NT2/D1 (cell line): ENCODE measurements at regions not wholly inside any gene's neighbourhood (a gene's known extent, or its start where the extent isn't known, plus 50 kb on each side); places are given as distances from the start of the nearest gene placed in this dataset.

Experiments
- DNase-seq: peaks from one replicate; pipeline ENCODE4 v3.0.0-alpha.2; 2011; ENCODE audit warnings: low read depth, low spot score
- H3K27me3 ChIP-seq: 2 replicates; pipeline ENCODE4 v1.6.0; 2011; ENCODE audit warnings: mild to moderate bottlenecking; ENCODE audit not compliant: insufficient read length, insufficient read depth
- H3K36me3 ChIP-seq: 2 replicates; pipeline ENCODE4 v1.6.1; 2011; ENCODE audit warnings: mild to moderate bottlenecking, low read length, mixed read lengths; ENCODE audit not compliant: insufficient read depth, insufficient read length
- H3K4me1 ChIP-seq: 2 replicates; pipeline ENCODE4 v1.5.1; 2011; ENCODE audit not compliant: insufficient read depth, insufficient read length
- H3K4me3 ChIP-seq: 2 replicates; pipeline ENCODE4 v1.5.1; 2011; ENCODE audit warnings: low read depth; ENCODE audit not compliant: insufficient read length
- H3K9ac ChIP-seq: 2 replicates; pipeline ENCODE4 v1.6.0; 2011; ENCODE audit warnings: low read depth; ENCODE audit not compliant: insufficient read length
- H3K9me3 ChIP-seq: 2 replicates; pipeline ENCODE4 v1.5.1; 2011; ENCODE audit warnings: mild to moderate bottlenecking, low read length; ENCODE audit not compliant: insufficient read depth
- SUZ12 ChIP-seq: IDR thresholded peaks from 2 replicates; pipeline ENCODE4 v1.6.1; 2011; ENCODE audit not compliant: insufficient read length, insufficient read depth; ENCODE audit errors: extremely low read depth
- YY1 ChIP-seq: IDR thresholded peaks from 2 replicates; pipeline ENCODE4 v1.6.1; 2011; ENCODE audit not compliant: insufficient read length, insufficient read depth
- ZNF274 ChIP-seq: IDR thresholded peaks from 2 replicates; pipeline ENCODE4 v1.6.1; 2011; ENCODE audit warnings: mild to moderate bottlenecking, low read depth, low read length

DNA sequence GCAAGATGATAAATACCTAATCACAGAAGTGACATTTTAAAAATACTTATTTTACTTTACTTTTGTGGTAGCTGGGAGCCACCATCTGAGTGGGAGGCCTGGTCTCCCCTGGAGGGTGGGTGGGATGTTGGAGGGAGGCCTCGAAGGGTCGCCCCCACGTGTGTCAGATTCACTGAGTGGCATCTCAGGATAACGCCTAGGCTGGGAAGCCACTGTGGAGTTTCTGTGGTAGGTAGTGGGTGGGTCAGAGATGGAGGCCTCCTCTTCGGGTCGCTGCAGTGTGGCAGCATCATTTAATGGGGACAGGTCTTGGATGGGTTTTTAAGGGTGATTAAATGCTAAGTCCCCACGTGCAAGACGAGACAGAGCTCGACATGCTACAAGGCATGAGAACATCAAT, 1154.8 kb upstream of the CDH18 start:
- no peak overlapping the region for H3K4me3 ChIP-seq
- no peaks in the 10 kb centered on the region for H3K27me3 ChIP-seq
- H3K4me1 ChIP-seq: no peaks in the 10 kb centered on the region
- no peak overlapping the region for H3K9ac ChIP-seq
- DNase-seq: no peak
- no peaks in the 10 kb centered on the region for H3K9me3 ChIP-seq
- TF ChIP-seq ZNF274: no peak
- no peak for TF ChIP-seq YY1
- no peak for TF ChIP-seq SUZ12
- no peaks in the 10 kb centered on the region for H3K36me3 ChIP-seq

DNA sequence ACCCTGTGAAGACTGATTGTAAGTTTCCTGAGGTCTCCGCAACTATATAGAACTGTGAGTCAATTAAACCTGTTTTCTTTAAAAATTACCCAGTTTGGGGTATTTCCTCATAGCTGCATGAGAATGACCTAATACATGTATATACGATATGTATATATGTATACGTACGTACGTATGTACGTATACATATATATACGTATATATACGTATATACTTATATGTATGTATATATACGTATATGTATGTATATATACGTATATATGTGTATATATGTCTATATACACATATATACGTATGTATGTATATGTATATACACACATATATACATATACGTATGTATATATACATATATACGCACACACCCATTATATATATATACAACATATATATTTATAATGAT, 1153.0 kb upstream of the CDH18 start:
- no peak for TF ChIP-seq ZNF274

DNA sequence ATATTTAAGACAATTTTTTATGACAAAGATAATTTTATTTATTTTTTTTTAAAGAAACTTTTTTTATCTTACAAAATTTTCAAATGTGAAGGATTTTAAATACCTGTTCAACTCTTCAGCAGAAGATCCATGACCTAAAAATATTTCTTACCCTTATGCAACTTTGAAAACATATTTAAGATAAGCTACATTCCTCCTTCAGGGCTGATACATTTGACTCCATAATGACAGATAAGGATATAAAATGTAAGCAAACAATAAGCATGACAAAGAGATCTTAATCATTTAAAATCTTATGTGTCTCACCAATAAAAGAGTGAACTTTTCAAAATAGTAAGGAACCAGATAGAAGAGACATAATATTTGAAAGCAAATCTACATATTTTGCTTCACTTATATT, 1138.2 kb upstream of the CDH18 start:
- TF ChIP-seq YY1 (no peak), SUZ12 (no peak), ZNF274 (no peak)
- H3K4me3 ChIP-seq: no peak overlapping the region
- H3K4me1 ChIP-seq: no peaks in the 10 kb centered on the region
- DNase-seq: no peak
- H3K9ac ChIP-seq: no peak overlapping the region
- H3K27me3 ChIP-seq: no peaks in the 10 kb centered on the region
- no peaks in the 10 kb centered on the region for H3K9me3 ChIP-seq
- H3K36me3 ChIP-seq: no peaks in the 10 kb centered on the region

More for the DNA sequence above, 1153.0 kb upstream of the CDH18 start:
- H3K4me1 ChIP-seq: no peaks in the 10 kb centered on the region
- no peaks in the 10 kb centered on the region for H3K9me3 ChIP-seq
- no peaks in the 10 kb centered on the region for H3K27me3 ChIP-seq
- no peak overlapping the region for H3K4me3 ChIP-seq
- H3K36me3 ChIP-seq: no peaks in the 10 kb centered on the region
- no peak overlapping the region for H3K9ac ChIP-seq
- no peak for DNase-seq

DNA sequence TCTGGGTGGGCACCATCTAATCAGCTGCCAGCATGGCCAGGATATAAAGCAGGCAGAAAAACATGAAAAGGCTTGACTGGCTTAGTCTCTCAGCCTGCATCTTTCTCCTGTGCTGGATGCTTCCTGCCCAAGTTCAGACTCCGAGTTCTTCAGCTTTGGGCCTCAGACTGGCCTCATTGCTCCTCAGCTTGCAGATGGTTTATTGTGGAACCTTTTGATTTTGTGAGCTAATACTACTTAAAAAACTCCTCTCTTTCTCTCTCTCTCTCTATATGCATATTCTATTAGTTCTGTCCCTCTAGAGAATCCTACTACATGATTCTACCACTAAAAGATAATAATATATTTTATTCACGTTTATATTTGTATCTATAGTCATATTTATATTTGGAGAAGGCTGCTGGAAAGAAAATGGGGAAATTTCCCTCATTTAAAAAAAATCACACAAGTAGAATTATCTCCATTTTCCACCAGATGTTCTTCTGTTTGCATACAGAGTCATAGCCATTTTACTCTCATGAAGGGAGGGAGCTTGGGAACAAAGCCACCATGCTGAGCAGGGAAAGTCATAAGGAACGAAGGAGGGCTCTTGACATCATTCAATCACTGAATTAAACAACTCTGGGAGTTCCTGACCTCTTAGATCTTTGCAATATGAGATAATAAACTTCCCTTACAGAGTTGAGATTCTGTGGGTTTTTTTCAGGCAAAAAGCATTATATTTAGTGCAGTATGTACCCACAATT, 1137.4 kb upstream of the CDH18 start:
- no peak overlapping the region for H3K9ac ChIP-seq
- no peaks in the 10 kb centered on the region for H3K36me3 ChIP-seq
- TF ChIP-seq ZNF274 (no peak), YY1 (no peak), SUZ12 (no peak)
- no peak for DNase-seq
- H3K4me3 ChIP-seq: no peak overlapping the region
- H3K27me3 ChIP-seq: no peaks in the 10 kb centered on the region
- H3K4me1 ChIP-seq: no peaks in the 10 kb centered on the region
- no peaks in the 10 kb centered on the region for H3K9me3 ChIP-seq

DNA sequence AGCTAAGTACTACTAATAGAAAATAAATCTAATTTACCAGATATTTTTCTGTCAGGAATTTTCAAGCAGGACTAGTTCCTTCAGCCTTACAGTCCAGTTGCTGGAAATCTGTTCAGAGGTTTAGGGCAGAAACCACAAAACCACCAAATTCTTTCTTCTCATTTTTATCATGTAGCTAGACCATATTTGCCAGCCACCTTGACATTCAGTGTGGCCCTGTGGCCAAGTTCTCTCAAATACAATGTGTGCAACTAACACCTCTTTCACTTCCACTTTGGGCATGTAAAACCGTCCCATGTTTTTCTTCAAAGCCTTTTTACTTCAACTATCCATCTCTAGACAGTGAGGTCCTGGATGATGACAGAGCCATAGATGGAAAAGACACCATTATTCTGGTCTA, 1133.2 kb upstream of the CDH18 start:
- Histone ChIP-seq H3K4me3 (no peak overlapping the region), H3K4me1 (no peaks in the 10 kb centered on the region), H3K9ac (no peak overlapping the region), H3K27me3 (no peaks in the 10 kb centered on the region), H3K9me3 (no peaks in the 10 kb centered on the region), H3K36me3 (no peaks in the 10 kb centered on the region)
- DNase-seq: no peak
- TF ChIP-seq YY1 (no peak), ZNF274 (no peak), SUZ12 (no peak)

DNA sequence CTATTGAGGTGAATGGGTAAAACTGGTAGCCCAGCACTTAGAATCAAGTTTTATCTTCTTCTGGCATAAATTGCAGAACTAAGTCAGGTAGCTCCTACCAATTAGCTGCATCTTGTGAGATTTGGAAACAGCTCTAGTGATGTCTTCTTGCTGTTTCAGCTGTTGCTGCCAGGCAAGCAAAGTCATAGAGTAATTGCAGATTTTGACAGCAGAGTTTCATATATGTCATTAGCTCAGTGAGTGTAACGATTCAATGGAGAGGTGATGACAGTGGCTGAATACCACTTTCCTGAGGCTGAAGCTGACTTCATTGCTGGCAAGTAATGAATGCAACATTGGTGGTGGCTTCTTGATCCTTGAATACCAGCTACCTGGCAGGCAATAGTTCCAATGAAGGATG, 1109.7 kb upstream of the CDH18 start:
- Histone ChIP-seq H3K36me3 (no peaks in the 10 kb centered on the region), H3K9ac (no peak overlapping the region), H3K4me3 (no peak overlapping the region), H3K4me1 (no peaks in the 10 kb centered on the region), H3K27me3 (no peaks in the 10 kb centered on the region), H3K9me3 (no peaks in the 10 kb centered on the region)
- no peak for DNase-seq
- TF ChIP-seq ZNF274 (no peak), YY1 (no peak), SUZ12 (no peak)

DNA sequence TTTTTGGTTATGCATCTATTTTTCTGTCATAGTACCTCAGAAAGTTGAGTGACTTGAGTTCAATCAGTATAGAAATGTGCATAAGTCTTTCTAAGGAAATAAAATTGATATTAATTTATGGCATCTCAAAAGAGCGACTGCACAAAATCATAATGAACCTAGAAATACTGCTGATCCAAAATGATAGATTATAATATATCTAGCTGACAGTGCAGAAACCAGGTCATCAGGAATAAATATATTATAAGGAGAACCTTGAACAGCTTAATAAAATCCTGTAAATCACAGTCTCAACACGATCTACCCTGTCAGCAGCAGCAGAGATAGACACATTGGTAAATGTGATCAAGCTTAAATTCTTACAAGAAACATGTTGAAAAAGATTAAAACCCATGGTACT, 1106.6 kb upstream of the CDH18 start:
- Histone ChIP-seq H3K4me1 (no peaks in the 10 kb centered on the region), H3K9me3 (no peaks in the 10 kb centered on the region), H3K27me3 (no peaks in the 10 kb centered on the region), H3K9ac (no peak overlapping the region), H3K36me3 (no peaks in the 10 kb centered on the region), H3K4me3 (no peak overlapping the region)
- DNase-seq: no peak
- no peak for TF ChIP-seq YY1
